Retinal pigment epithelial cell (primary cell): ENCODE measurements at regions not wholly inside any gene's neighbourhood (a gene's known extent, or its start where the extent isn't known, plus 50 kb on each side); places are given as distances from the start of the nearest gene placed in this dataset.
"Not testable (repeated sequence)": the region's sequence is repeated elsewhere in the genome, so short reads cannot be mapped to it uniquely, and the experiment has no call there.

Experiments used
- DNase-seq: peaks from one replicate; pipeline ENCODE4 v3.0.0-alpha.2; 2010; ENCODE audit warnings: low read depth
- H3K4me3 ChIP-seq: 2 replicates; pipeline ENCODE4 v1.5.1; 2011; ENCODE audit warnings: mild to moderate bottlenecking, low read length, control low read depth, moderate library complexity
- CTCF ChIP-seq: conservative IDR thresholded peaks from 2 replicates; pipeline ENCODE4 v1.5.1; 2011; ENCODE audit warnings: low read depth, low read length, control low read depth, inconsistent platforms

- H3K4me3 ChIP-seq = no peak overlapping the region
- no peak for TF ChIP-seq CTCF
- no peak for DNase-seq
Observed at GRCh38 chr1:60251426-60251825, 177.9 kb upstream of the C1orf87 start.

GRCh38 chr1:60247467-60247866 lies 173.9 kb upstream of the C1orf87 start:
- DNase-seq = not testable (repeated sequence)

GRCh38 chr1:60245324-60245723 lies 171.8 kb upstream of the C1orf87 start:
- TF ChIP-seq CTCF = no peak
- H3K4me3 ChIP-seq = no peak overlapping the region
- DNase-seq = no peak

More at GRCh38 chr1:60247467-60247866, 173.9 kb upstream of the C1orf87 start:
- H3K4me3 ChIP-seq = not testable (repeated sequence)

GRCh38 chr1:60244906-60245305 lies 171.3 kb upstream of the C1orf87 start:
- DNase-seq = no peak
- no peak overlapping the region for H3K4me3 ChIP-seq
- TF ChIP-seq CTCF = no peak

- DNase-seq = no peak
- no peak overlapping the region for H3K4me3 ChIP-seq
- no peak for TF ChIP-seq CTCF
Observed at GRCh38 chr1:60235275-60235674, 161.7 kb upstream of the C1orf87 start.

- no peak overlapping the region for H3K4me3 ChIP-seq
- TF ChIP-seq CTCF = no peak
- DNase-seq = no peak
Observed at GRCh38 chr1:60234776-60235175, 161.2 kb upstream of the C1orf87 start.

- H3K4me3 ChIP-seq = no peak overlapping the region
- TF ChIP-seq CTCF = no peak
- no peak for DNase-seq
Observed at GRCh38 chr1:60229821-60230220, 156.3 kb upstream of the C1orf87 start.

GRCh38 chr1:60228041-60228491 lies 154.5 kb upstream of the C1orf87 start:
- no peak for TF ChIP-seq CTCF
- H3K4me3 ChIP-seq = no peak overlapping the region
- no peak for DNase-seq
